ENCODE measurements at regions not wholly inside any gene's neighbourhood (a gene's known extent, or its start where the extent isn't known, plus 50 kb on each side); places are given as distances from the start of the nearest gene placed in this dataset.

- H3K9me3 Mint-ChIP-seq: peaks cover 3 to 7% of the 10 kb centered on the region in 2 donors
Measured at GRCh38 chr7:69502358-69502757, 95.9 kb upstream of the AUTS2 start.

DNA sequence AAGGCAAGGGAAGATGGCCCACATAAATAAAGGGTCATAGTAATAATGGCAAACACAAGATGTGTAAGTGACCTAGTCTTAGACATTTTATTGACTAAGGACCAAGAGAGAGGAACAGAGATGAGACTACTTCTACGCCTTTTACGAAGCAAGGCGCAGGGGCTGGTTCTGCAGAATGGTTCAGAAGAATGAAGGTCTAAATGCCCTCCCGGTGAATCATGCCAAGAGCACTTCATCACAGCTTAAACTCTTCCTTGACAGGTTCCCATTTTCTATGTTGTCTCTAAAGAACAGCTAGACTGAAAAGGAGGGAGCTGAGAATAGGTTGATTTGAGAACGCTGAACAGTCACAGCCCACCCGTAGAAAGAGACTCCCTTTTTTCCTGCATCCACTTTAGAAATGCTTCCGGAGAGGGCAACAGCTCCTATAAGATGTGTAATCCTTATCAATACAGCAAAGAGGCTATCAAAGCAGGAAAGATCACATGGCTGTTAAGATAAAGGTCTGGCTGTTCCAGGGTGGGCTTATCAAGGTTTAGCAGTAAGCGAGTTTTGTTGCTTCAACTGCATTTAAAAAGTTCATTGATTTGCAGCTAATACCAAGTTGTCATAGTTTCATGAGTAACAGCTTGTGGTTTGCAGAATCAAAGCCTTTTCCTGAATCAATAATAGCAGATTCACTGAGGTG is 93.4 kb upstream of the AUTS2 start:
- peaks cover 2 to 3% of the 10 kb centered on the region in 2 donors for H3K9me3 Mint-ChIP-seq
- no peak overlapping the region for H3K27ac Mint-ChIP-seq
- no peaks in the 10 kb centered on the region for H3K4me1 Mint-ChIP-seq (ENCODE audit: low read depth)
- no peak for ATAC-seq (replicated peaks in 1 of 2)
- no peaks in the 10 kb centered on the region for H3K27me3 Mint-ChIP-seq (ENCODE audit: low read depth)
- H3K36me3 Mint-ChIP-seq (ENCODE audit: insufficient read depth in 2 of 2): peaks cover 0 to 2% of the 10 kb centered on the region in 2 donors
- no peak overlapping the region for H3K4me3 Mint-ChIP-seq
- DNase-seq: no peak

More at GRCh38 chr7:69502358-69502757, 95.9 kb upstream of the AUTS2 start:
- H3K27ac Mint-ChIP-seq: no peak overlapping the region
- no peak overlapping the region for H3K4me3 Mint-ChIP-seq
- H3K36me3 Mint-ChIP-seq (ENCODE audit: insufficient read depth in 2 of 2): peaks cover 2 to 3% of the 10 kb centered on the region in 2 donors
- no peaks in the 10 kb centered on the region for H3K27me3 Mint-ChIP-seq (ENCODE audit: low read depth)
- no peaks in the 10 kb centered on the region for H3K4me1 Mint-ChIP-seq (ENCODE audit: low read depth)
- ATAC-seq (replicated peaks in 1 of 2): no peak
- no peak for DNase-seq

- DNase-seq (no peak), ATAC-seq (replicated peaks in 1 of 2) (no peak)
- Mint-ChIP-seq H3K27ac (no peak overlapping the region), H3K9me3 (peaks cover 0 to 3% of the 10 kb centered on the region in 2 donors), H3K4me1 (ENCODE audit: low read depth) (no peaks in the 10 kb centered on the region), H3K36me3 (ENCODE audit: insufficient read depth in 2 of 2) (no peaks in the 10 kb centered on the region), H3K27me3 (ENCODE audit: low read depth) (no peaks in the 10 kb centered on the region), H3K4me3 (no peak overlapping the region)
Measured at GRCh38 chr7:69508736-69509135, 89.5 kb upstream of the AUTS2 start.

GRCh38 chr7:69510114-69510513 is 88.2 kb upstream of the AUTS2 start:
- Mint-ChIP-seq H3K27me3 (ENCODE audit: low read depth) (no peaks in the 10 kb centered on the region), H3K36me3 (ENCODE audit: insufficient read depth in 2 of 2) (no peaks in the 10 kb centered on the region), H3K9me3 (peaks cover 0 to 2% of the 10 kb centered on the region in 2 donors), H3K27ac (no peak overlapping the region), H3K4me3 (no peak overlapping the region), H3K4me1 (ENCODE audit: low read depth) (no peaks in the 10 kb centered on the region)
- ATAC-seq (replicated peaks in 1 of 2): no peak
- DNase-seq: no peak

DNA sequence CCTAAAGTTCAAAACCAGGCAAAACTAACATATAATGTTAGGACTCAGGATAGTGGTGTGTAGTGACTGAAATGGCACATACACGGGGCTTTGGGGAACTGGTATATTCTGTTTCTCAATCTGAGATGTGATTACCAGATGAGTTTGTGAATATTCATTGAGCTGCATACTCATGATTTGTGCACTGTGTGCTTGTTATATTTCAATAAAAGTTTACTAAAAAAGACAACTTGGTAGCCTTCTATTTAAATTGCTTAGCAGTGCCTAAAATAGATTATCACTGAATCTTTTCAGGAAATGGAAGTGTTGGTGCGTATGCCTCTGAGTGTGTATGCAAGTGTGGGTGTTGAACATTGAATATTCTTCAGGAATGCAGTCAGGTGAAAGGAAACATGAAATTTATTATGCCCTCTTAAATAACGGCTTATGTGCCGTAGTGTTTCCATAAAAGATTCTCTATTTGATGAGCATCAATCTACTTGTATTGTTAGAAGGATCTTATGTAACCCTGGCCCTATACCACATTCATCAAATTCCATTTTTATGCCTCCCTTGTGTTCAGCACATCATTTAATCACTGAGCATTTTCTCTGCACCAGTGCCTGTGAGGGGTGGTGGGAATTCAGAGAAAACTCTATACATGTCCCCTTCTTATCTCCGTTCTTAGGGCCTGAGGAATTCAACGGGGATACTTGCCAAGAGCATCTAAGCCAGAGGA is 82.6 kb upstream of the AUTS2 start:
- ATAC-seq (replicated peaks in 1 of 2) (no peak), DNase-seq (no peak)
- peaks cover 0 to 2% of the 10 kb centered on the region in 2 donors for H3K9me3 Mint-ChIP-seq

GRCh38 chr7:69516238-69516820 is 81.9 kb upstream of the AUTS2 start:
- Mint-ChIP-seq H3K27me3 (ENCODE audit: low read depth) (no peaks in the 10 kb centered on the region), H3K9me3 (peaks cover 0 to 1% of the 10 kb centered on the region in 2 donors), H3K27ac (no peak overlapping the region), H3K36me3 (ENCODE audit: insufficient read depth in 2 of 2) (no peaks in the 10 kb centered on the region), H3K4me3 (no peak overlapping the region), H3K4me1 (ENCODE audit: low read depth) (no peaks in the 10 kb centered on the region)
- ATAC-seq (replicated peaks in 1 of 2) (no peak), DNase-seq (no peak)

More for the DNA sequence above, 82.6 kb upstream of the AUTS2 start:
- H3K4me3 Mint-ChIP-seq: no peak overlapping the region
- H3K36me3 Mint-ChIP-seq (ENCODE audit: insufficient read depth in 2 of 2): no peaks in the 10 kb centered on the region
- no peaks in the 10 kb centered on the region for H3K4me1 Mint-ChIP-seq (ENCODE audit: low read depth)
- H3K27me3 Mint-ChIP-seq (ENCODE audit: low read depth): no peaks in the 10 kb centered on the region
- H3K27ac Mint-ChIP-seq: no peak overlapping the region

GRCh38 chr7:69517985-69518704 is 80.1 kb upstream of the AUTS2 start:
- H3K36me3 Mint-ChIP-seq (ENCODE audit: insufficient read depth in 2 of 2): no peaks in the 10 kb centered on the region
- no peak for DNase-seq

GRCh38 chr7:69518705-69519077 is 79.6 kb upstream of the AUTS2 start:
- ATAC-seq (replicated peaks in 1 of 2) (no peak), DNase-seq (no peak)
- H3K4me3 Mint-ChIP-seq: no peak overlapping the region
- H3K27ac Mint-ChIP-seq: no peak overlapping the region
- no peaks in the 10 kb centered on the region for H3K4me1 Mint-ChIP-seq (ENCODE audit: low read depth)
- no peaks in the 10 kb centered on the region for H3K9me3 Mint-ChIP-seq
- no peaks in the 10 kb centered on the region for H3K27me3 Mint-ChIP-seq (ENCODE audit: low read depth)
- H3K36me3 Mint-ChIP-seq (ENCODE audit: insufficient read depth in 2 of 2): no peaks in the 10 kb centered on the region

More at GRCh38 chr7:69517985-69518704, 80.1 kb upstream of the AUTS2 start:
- no peaks in the 10 kb centered on the region for H3K9me3 Mint-ChIP-seq
- no peak overlapping the region for H3K4me3 Mint-ChIP-seq
- H3K27ac Mint-ChIP-seq: no peak overlapping the region
- no peaks in the 10 kb centered on the region for H3K27me3 Mint-ChIP-seq (ENCODE audit: low read depth)
- no peak for ATAC-seq (replicated peaks in 1 of 2)
- H3K4me1 Mint-ChIP-seq (ENCODE audit: low read depth): no peaks in the 10 kb centered on the region

- peaks cover 0 to 3% of the 10 kb centered on the region in 2 donors for H3K9me3 Mint-ChIP-seq
- no peaks in the 10 kb centered on the region for H3K4me1 Mint-ChIP-seq (ENCODE audit: low read depth)
- H3K27me3 Mint-ChIP-seq (ENCODE audit: low read depth): no peaks in the 10 kb centered on the region
- H3K36me3 Mint-ChIP-seq (ENCODE audit: insufficient read depth in 2 of 2): no peaks in the 10 kb centered on the region
- DNase-seq (no peak), ATAC-seq (replicated peaks in 1 of 2) (no peak)
- no peak overlapping the region for H3K27ac Mint-ChIP-seq
- no peak overlapping the region for H3K4me3 Mint-ChIP-seq
Measured at GRCh38 chr7:69526570-69526969, 71.7 kb upstream of the AUTS2 start.

DNA sequence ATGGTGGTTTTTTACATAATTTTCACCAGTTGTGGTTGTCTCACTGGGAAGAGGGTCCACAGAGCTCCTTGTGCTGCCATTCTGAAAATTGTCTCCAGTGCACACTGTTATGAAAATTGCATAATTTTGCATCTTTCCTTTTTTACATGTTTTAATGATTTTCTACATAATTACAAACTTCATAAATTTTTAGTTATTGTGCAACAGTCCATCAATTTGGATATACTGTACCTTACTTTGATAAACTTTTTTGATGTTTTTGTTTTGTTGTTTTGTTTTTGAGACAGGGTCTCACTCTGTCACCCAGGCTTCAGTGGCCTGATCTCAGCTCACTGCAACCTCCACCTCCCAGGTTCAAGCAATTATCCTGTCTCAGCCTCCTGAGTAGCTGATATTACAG is 70.6 kb upstream of the AUTS2 start:
- ATAC-seq (replicated peaks in 1 of 2) (no peak), DNase-seq (no peak)
- Mint-ChIP-seq H3K4me1 (ENCODE audit: low read depth) (no peaks in the 10 kb centered on the region), H3K4me3 (no peak overlapping the region), H3K27ac (no peak overlapping the region), H3K9me3 (peaks cover 0 to 3% of the 10 kb centered on the region in 2 donors), H3K36me3 (ENCODE audit: insufficient read depth in 2 of 2) (no peaks in the 10 kb centered on the region), H3K27me3 (ENCODE audit: low read depth) (no peaks in the 10 kb centered on the region)

DNA sequence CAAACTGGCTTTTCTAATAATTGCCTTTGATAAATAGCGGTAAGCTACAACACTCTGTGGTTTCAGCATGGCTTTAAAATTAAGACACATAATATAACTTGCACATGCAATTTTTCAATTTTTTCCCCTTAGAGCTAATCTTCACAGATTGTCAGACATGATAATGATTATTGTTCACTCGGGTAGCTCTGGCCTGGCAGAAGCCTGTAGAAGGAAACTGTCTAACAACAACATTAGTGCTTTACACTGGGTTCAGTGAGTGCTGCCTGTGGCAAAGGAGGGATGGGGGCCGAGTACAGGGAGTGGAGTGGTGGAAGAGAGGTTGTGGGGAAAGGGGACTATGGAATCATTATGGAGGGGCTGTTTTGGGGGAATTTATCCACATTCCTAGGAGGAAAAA is 67.2 kb upstream of the AUTS2 start:
- Mint-ChIP-seq H3K27me3 (ENCODE audit: low read depth) (no peaks in the 10 kb centered on the region), H3K4me3 (no peak overlapping the region), H3K27ac (no peak overlapping the region), H3K36me3 (ENCODE audit: insufficient read depth in 2 of 2) (no peaks in the 10 kb centered on the region), H3K9me3 (peaks cover 0 to 3% of the 10 kb centered on the region in 2 donors), H3K4me1 (ENCODE audit: low read depth) (no peaks in the 10 kb centered on the region)
- DNase-seq: no peak
- ATAC-seq (replicated peaks in 1 of 2): no peak

- DNase-seq (no peak), ATAC-seq (replicated peaks in 1 of 2) (no peak)
- H3K4me1 Mint-ChIP-seq (ENCODE audit: low read depth): no peaks in the 10 kb centered on the region
- H3K9me3 Mint-ChIP-seq: peaks cover 0 to 3% of the 10 kb centered on the region in 2 donors
- H3K27me3 Mint-ChIP-seq (ENCODE audit: low read depth): no peaks in the 10 kb centered on the region
- H3K4me3 Mint-ChIP-seq: no peak overlapping the region
- no peaks in the 10 kb centered on the region for H3K36me3 Mint-ChIP-seq (ENCODE audit: insufficient read depth in 2 of 2)
- no peak overlapping the region for H3K27ac Mint-ChIP-seq
Measured at GRCh38 chr7:69534461-69535041, 63.7 kb upstream of the AUTS2 start.

DNA sequence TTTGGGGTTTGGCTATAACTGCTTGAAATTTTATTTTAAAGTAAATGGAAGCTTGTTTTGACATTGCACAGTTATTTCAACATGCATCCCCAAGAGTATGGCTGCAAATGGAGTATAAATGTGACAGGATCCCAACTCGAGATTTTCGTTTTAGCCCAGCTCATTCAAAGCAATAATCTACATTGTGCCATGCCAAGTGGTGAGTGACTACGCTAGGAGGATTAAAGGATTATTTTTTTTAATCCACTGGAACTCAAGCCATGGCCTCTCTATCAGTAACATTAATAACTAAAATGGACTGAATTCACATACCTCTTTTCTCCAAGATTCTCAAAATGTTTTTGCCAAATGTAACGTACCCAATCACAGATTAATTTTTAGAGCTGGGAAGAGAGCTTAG is 60.6 kb upstream of the AUTS2 start:
- no peak for DNase-seq

More for the DNA sequence above, 60.6 kb upstream of the AUTS2 start:
- no peak overlapping the region for H3K27ac Mint-ChIP-seq
- H3K27me3 Mint-ChIP-seq (ENCODE audit: low read depth): no peaks in the 10 kb centered on the region
- no peak overlapping the region for H3K4me3 Mint-ChIP-seq
- H3K36me3 Mint-ChIP-seq (ENCODE audit: insufficient read depth in 2 of 2): no peaks in the 10 kb centered on the region
- no peak for ATAC-seq (replicated peaks in 1 of 2)
- no peaks in the 10 kb centered on the region for H3K4me1 Mint-ChIP-seq (ENCODE audit: low read depth)
- peaks cover 3% of the 10 kb centered on the region in 2 donors for H3K9me3 Mint-ChIP-seq

Data from activated T-cell treated with anti-CD3 and anti-CD28 coated beads, Interleukin-2, amount 50 U/mL, for 72 hours (primary cell).